Transverse colon (tissue), 3 donors: ENCODE measurements at regions not wholly inside any gene's neighbourhood (a gene's known extent, or its start where the extent isn't known, plus 50 kb on each side); places are given as distances from the start of the nearest gene placed in this dataset.

Source experiments
- CTCF ChIP-seq, 5 experiments: fragments of 200-600 bp in 3 of 5; fragments of 450-650 bp in 2 of 5; sonication (generic) in 3 of 5; IDR thresholded peaks; 1 replicate in 2 of 5; 2 replicates in 3 of 5; pipeline ENCODE4 v1.5.1; 2016 to 2017; ENCODE audit warnings: antibody characterized with exemption in 5 of 5, inconsistent platforms in 3 of 5, mild to moderate bottlenecking in 2 of 5, moderate library complexity in 1 of 5
- EP300 ChIP-seq: sonication (generic); formaldehyde crosslinking; IDR thresholded peaks from one replicate; pipeline ENCODE4 v1.6.1; 2017; ENCODE audit warnings: antibody characterized with exemption, low read depth
- POLR2A ChIP-seq: fragments of 450-650 bp; IDR thresholded peaks from one replicate; pipeline ENCODE4 v1.6.1; 2016; ENCODE audit warnings: antibody characterized with exemption, mild to moderate bottlenecking, moderate library complexity

GRCh38 chr2:35920061-35920460 lies 435.5 kb upstream of the CRIM1 start:
- TF ChIP-seq CTCF (IDR thresholded peaks at IDR 0.05) (no peak), POLR2A (no peak), EP300 (no peak)
